Keratinocyte (primary cell): ENCODE measurements at regions not wholly inside any gene's neighbourhood (a gene's known extent, or its start where the extent isn't known, plus 50 kb on each side); places are given as distances from the start of the nearest gene placed in this dataset.

Experiments used
- DNase-seq: peaks from one replicate; pipeline ENCODE4 v3.0.0-alpha.2; 2011; ENCODE audit warnings: low read depth, missing footprints, low spot score
- FAIRE-seq: peaks from 2 replicates; lab custom pipeline; 2011; peaks lifted over from hg19 to GRCh38; lab: Jason Lieb, UNC
- H2AFZ ChIP-seq: 2 replicates; pipeline ENCODE4 v1.6.0; 2012; ENCODE audit warnings: low read length, control low read depth, inconsistent platforms; ENCODE audit not compliant: control insufficient read depth
- H3K27ac ChIP-seq: 2 replicates; pipeline ENCODE4 v1.5.1; 2011; ENCODE audit warnings: low read length; ENCODE audit not compliant: control insufficient read depth, insufficient read depth
- H3K27me3 ChIP-seq: 3 replicates; pipeline ENCODE4 v1.6.0; 2011; ENCODE audit warnings: low read length; ENCODE audit not compliant: control insufficient read depth, insufficient read depth; ENCODE audit errors: extremely low read depth
- H3K36me3 ChIP-seq, 2 experiments: 2 replicates in 1 of 2; 3 replicates in 1 of 2; pipeline ENCODE4 v1.5.1; 2011; ENCODE audit warnings: low read length in 2 of 2, mild to moderate bottlenecking in 1 of 2; ENCODE audit not compliant: control insufficient read depth in 2 of 2, insufficient read depth in 2 of 2; ENCODE audit errors: extremely low read depth in 1 of 2
- H3K4me1 ChIP-seq: 3 replicates; pipeline ENCODE4 v1.5.1; 2011; ENCODE audit warnings: low read length; ENCODE audit not compliant: control insufficient read depth, insufficient read depth; ENCODE audit errors: extremely low read depth
- H3K4me2 ChIP-seq: 3 replicates; pipeline ENCODE4 v1.6.0; 2011; ENCODE audit warnings: low read depth, low read length; ENCODE audit not compliant: control insufficient read depth, insufficient read depth; ENCODE audit errors: extremely low read depth
- H3K4me3 ChIP-seq, 3 experiments: fragments of 200-600 bp in 1 of 3; sonication (generic) in 1 of 3; 2 replicates in 2 of 3; 3 replicates in 1 of 3; pipeline ENCODE4 v1.5.1; 2011 to 2016; ENCODE audit warnings: low read length in 3 of 3, mild to moderate bottlenecking in 3 of 3, control low read depth in 2 of 3, inconsistent platforms in 1 of 3, low read depth in 1 of 3, mixed read lengths in 1 of 3, mixed run types in 1 of 3, moderate library complexity in 1 of 3; ENCODE audit not compliant: control insufficient read depth in 2 of 3, insufficient read depth in 2 of 3; ENCODE audit errors: extremely low read depth in 1 of 3
- H3K79me2 ChIP-seq: 2 replicates; pipeline ENCODE4 v1.6.0; 2012; ENCODE audit warnings: low read length; ENCODE audit not compliant: control insufficient read depth, insufficient read depth
- H3K9ac ChIP-seq: 3 replicates; pipeline ENCODE4 v1.6.0; 2011; ENCODE audit warnings: low read length; ENCODE audit not compliant: control insufficient read depth, insufficient read depth; ENCODE audit errors: extremely low read depth
- H3K9me1 ChIP-seq: 3 replicates; pipeline ENCODE4 v1.6.0; 2011; ENCODE audit warnings: low read length; ENCODE audit not compliant: control insufficient read depth, insufficient read depth; ENCODE audit errors: extremely low read depth
- H3K9me3 ChIP-seq: 2 replicates; pipeline ENCODE4 v1.5.1; 2012; ENCODE audit warnings: low read depth, low read length; ENCODE audit not compliant: control insufficient read depth
- H4K20me1 ChIP-seq: 3 replicates; pipeline ENCODE4 v1.6.0; 2011; ENCODE audit warnings: low read length; ENCODE audit not compliant: control insufficient read depth, insufficient read depth; ENCODE audit errors: extremely low read depth
- CTCF ChIP-seq, 3 experiments: IDR thresholded peaks in 1 of 3; conservative IDR thresholded peaks in 1 of 3; optimal IDR thresholded peaks in 1 of 3; 2 replicates in 2 of 3; 3 replicates in 1 of 3; pipeline versions ENCODE3 to v1.5.1; 2011; ENCODE audit warnings: low read length in 3 of 3, mild to moderate bottlenecking in 3 of 3, moderate library complexity in 2 of 3, control low read depth in 1 of 3, inconsistent platforms in 1 of 3; ENCODE audit not compliant: insufficient read depth in 2 of 3; ENCODE audit errors: extremely low read depth in 1 of 3
- EZH2 ChIP-seq: IDR thresholded peaks from one replicate; pipeline ENCODE4 v1.6.1; 2012; ENCODE audit warnings: inconsistent platforms, mild to moderate bottlenecking, low read length, moderate library complexity
- dilution Hi-C: fragments of 300-500 bp; cut with MboI; formaldehyde crosslinking; loops from one replicate; pipeline ENCODE4 v1.7.0; 2020; ENCODE audit warnings: low sequenced_read_pairs; ENCODE audit not compliant: extremely low pct_ligation_motif_present

DNA sequence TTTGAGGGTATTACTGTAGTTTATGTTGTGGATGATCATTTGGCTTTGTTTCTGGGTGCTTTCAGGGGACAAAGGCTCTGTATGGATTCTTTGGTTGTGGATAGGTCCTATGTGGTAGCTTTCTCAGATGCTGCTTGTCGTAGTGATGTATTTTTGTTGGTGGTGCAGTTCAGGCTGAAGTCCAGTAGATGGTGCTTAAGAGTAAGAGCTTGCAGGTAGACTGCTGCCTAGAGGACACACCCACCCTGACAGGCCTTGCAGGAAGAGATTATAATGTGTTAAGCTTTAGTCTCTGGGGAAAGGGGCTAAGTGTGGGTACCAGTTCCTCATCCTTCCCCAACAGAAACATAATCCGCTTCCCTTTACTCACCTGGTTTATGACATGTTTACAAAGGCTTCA is 62.6 kb upstream of the ADGRB3 start:
- Histone ChIP-seq H3K4me2 (no peak overlapping the region), H3K4me3 (no peak overlapping the region), H3K9ac (no peak overlapping the region), H4K20me1 (no peaks in the 10 kb centered on the region), H3K27me3 (no peaks in the 10 kb centered on the region), H3K4me1 (no peaks in the 10 kb centered on the region), H3K79me2 (no peaks in the 10 kb centered on the region), H3K9me1 (no peaks in the 10 kb centered on the region), H3K27ac (no peak overlapping the region), H3K36me3 (no peaks in the 10 kb centered on the region), H2AFZ (no peak overlapping the region), H3K9me3 (peaks cover 4% of the 10 kb centered on the region)
- DNase-seq (no peak), FAIRE-seq (no peak)
- TF ChIP-seq CTCF (optimal IDR thresholded peaks at IDR 0.05 in 1 of 3, IDR thresholded peaks at IDR 0.05 in 1 of 3, conservative IDR thresholded peaks at IDR 0.05 in 1 of 3; ENCODE audit: extremely low read depth in 1 of 3, insufficient read depth in 2 of 3, low read length in 3 of 3) = peak in 2 of 3 experiments; percentile 31 to 49
- no peak for TF ChIP-seq EZH2
- dilution Hi-C loops = no loop called here

DNA sequence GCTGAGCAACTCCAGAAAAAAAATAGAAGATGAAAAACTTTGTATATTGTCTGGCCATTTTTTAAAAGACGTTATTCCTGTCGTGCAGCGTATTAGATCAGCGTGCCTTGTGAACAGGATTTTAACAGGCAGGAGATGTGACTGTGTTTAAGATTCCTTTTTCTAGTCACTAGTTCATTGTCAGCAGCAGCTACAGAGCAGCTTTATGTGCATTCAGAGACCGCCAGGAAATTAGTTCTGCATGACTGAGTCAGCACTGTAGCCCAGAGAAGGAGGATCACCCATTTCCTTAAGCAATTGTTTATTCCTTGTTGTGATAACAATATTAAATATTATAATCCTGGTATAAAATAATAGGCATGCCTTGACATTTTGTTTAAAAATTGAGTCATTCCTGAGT is 75.4 kb upstream of the ADGRB3 start:
- H3K4me2 ChIP-seq = no peak overlapping the region
- DNase-seq = no peak
- dilution Hi-C loops = no loop called here
- H4K20me1 ChIP-seq = no peaks in the 10 kb centered on the region
- no peak overlapping the region for H3K9ac ChIP-seq
- TF ChIP-seq CTCF (optimal IDR thresholded peaks at IDR 0.05 in 1 of 3, IDR thresholded peaks at IDR 0.05 in 1 of 3, conservative IDR thresholded peaks at IDR 0.05 in 1 of 3; ENCODE audit: extremely low read depth in 1 of 3, insufficient read depth in 2 of 3, low read length in 3 of 3) = no peak
- TF ChIP-seq EZH2 = no peak
- FAIRE-seq = no peak
- H3K9me1 ChIP-seq = no peaks in the 10 kb centered on the region
- no peaks in the 10 kb centered on the region for H3K9me3 ChIP-seq
- H3K79me2 ChIP-seq = no peaks in the 10 kb centered on the region
- no peaks in the 10 kb centered on the region for H3K4me1 ChIP-seq
- H3K27ac ChIP-seq = no peak overlapping the region
- no peaks in the 10 kb centered on the region for H3K27me3 ChIP-seq
- no peak overlapping the region for H2AFZ ChIP-seq
- H3K4me3 ChIP-seq = no peak overlapping the region
- H3K36me3 ChIP-seq = no peaks in the 10 kb centered on the region
